HG03460 (cell line): ENCODE measurements at regions not wholly inside any gene's neighbourhood (a gene's known extent, or its start where the extent isn't known, plus 50 kb on each side); places are given as distances from the start of the nearest gene placed in this dataset.

Source experiments
- ATAC-seq: cut with Tn5 transposase; IDR thresholded peaks from one replicate; pipeline ENCODE4 v1.9.1; 2021; ENCODE audit not compliant: unreplicated experiment

DNA sequence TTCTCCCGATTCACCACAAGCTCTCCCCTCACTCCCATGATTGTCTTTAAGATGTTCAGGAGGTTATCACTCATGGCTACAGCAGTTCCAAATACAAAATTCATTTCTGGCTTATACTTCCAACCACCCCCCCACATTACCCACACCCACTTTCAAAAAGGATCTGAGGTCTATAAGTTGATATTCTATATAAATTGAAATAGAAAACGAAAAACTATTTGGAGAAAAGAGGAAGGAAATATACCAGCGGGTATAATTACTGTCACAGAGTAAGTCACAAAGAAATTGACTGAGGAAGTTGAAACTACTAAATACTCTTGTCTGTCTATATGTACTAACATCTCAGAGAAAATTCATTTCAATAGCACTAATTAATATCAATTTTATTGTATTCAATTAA lies 112.7 kb upstream of the TNFAIP3 start:
- ATAC-seq = peak; percentile 78

DNA sequence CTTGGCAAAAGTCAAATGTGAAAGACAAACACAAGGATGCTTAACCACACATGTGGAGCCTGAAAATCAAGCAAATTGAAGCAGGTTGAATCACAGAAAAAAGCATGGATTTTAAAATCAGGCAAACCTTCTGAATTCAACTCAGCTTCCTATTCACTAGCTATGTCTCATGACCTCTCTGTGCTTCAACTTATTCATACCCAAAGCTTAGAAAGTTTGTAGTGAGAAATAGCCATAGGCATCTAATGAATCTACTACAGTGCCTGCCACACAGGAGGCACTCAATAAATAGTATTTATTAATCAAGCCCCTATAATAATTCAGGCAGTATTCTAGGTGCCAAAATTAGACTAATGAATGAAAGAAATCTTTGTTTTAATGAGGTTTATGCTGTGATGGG lies 112.2 kb upstream of the TNFAIP3 start:
- peak; percentile 13 for ATAC-seq

DNA sequence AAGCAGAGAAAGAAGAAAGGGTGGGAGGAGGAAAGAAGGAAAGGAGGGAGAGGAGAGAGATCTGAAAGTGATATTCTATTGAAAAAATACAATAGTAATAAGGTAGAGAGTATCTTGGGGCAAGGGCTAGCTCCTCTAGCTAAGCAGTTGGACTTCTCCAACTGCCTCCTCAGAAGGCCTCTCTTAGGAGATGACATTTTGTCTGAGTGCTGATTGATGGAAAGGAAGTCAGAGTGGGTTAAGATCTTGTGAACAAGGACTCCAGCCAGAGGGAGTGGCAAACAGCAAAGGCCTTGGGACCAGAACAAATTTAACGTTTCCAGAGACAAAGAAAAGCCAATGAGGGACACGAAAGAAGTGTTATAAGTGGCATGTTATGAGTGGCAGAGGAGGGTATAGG lies 111.8 kb upstream of the TNFAIP3 start:
- no peak for ATAC-seq

DNA sequence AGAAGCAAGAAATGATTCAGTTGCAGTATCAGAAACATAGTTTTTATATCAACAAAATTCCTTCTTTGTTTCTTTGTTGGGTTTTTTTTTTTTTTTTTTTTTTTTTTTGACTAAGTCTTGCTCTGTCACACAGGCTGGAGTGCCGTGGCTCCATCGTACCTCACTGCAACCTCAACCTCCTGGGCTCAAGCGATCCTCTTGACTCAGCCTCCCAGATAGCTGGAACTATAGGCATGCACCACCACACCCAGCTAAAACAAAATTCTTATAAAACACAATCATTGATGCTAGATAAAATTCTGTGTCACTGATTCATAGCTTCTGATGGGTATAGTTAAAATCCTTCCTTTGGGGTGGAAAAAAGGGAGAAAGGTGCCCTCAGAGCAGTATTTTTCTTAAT lies 110.3 kb upstream of the TNFAIP3 start:
- ATAC-seq = no peak

DNA sequence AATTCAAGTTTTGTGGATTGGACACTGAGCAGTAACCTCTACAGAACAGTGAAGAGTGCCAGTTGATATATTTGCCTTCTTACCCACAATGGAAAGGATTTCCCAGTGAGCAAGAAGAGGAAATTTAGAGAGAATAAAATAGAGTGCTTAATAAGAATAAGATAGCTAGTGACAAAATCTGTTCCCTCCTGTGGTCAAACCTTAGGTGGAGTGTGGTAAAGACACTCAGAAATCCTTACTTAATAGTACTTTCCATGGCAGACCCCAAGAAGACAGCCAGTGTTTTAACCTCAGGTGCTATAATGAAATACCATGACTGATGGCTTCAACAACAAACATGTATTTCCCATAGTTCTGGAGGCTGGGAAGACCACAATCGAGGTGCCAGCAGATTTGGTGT lies 108.4 kb upstream of the TNFAIP3 start:
- ATAC-seq = no peak

DNA sequence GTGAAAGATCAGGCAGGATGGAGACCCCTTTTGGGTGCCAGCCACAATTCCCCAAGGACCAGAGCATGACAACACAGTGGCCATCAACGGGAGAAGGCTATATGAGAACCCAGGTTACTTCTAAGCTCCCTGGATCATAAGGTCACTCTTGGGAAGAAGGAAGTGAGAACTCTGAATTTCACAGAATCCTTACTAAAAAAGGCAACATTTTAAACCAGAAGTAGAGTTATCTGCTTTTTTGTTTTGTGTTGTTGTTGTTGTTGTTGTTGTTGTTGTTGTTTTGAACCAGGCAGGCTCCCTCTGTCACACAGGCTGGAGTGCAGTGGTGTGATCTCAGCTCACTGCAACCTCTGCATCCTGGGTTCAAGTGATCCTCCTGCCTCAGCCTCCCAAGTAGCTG lies 107.4 kb upstream of the TNFAIP3 start:
- no peak for ATAC-seq

DNA sequence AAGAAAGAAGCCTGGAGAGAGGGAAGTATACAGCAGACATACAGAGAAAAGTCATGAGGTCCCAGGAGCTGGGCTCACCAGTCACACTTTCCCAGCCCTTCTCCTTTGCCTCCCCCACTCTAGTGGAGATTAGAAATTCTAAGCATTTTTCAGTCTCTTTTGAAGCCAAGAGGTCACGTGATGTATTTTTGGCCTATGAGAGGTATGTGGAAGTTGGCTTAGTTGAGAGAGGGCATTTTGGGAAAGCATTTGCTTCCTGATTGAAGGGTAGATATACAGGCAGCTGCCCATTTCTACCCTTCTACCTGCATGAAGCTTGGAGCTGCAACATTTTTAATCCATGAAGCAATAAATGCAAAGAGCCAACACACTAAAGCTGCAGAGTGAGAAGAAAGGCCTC lies 106.0 kb upstream of the TNFAIP3 start:
- no peak for ATAC-seq

DNA sequence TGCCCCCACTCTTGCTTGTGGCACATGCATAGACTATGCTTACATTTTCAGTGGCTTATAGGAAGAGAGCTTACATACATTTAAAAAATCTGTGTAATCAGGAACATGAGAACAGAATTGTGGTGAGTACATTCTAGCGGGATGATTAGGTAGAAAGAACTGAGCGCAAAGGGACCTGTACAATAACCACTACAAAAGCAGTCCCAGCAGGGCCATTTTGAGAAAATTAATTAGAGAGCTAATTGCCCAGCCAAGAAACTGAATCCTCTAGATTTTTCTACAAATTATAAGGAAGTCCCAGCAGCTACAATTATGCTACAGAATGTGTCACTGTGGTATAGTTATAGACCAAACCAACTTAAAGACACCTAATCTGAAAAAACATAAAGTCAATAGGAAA lies 105.6 kb upstream of the TNFAIP3 start:
- ATAC-seq = no peak

DNA sequence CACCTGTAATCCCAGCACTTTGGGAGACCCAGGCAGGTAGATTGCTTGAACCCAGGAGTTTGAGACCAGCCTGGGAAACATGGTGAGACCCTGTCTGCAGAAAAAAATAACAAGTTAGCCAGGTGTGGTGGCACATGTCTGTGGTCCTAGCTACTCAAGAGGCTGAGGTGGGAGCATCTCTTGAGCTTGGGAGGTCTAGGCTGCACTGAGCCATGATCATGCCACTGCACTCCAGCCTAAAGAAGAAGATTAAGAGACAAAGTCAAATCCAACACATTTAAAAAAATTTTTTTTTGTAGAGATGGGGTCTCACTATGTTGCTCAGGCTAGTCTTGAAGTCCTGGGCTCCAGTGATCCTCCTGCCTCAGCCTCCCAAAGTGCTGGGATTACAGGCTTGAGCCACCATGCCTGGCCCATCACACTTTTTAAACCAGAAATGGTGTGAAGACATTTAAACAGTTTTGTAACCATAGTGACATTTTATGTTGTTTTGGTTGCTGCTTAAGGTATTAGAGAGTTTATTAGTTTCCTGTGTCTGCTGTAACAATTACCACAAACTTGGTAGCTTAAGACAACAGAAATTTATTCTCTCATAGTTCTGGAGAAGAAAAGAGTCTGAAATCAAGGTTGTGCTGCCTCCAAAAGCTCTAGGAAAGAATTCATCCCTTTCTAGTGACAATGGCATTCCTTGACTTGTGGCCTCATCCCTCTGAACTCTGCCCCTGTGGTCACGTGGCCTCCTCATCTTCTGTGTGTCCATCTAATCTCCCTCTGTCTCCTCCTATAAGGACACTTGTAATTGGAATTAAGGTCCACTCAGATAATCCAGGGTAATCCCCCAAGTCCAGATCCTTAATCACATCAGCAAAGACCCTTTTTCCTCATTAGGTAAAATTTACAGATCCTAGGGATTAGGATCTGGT lies 104.6 kb upstream of the TNFAIP3 start:
- ATAC-seq = no peak

DNA sequence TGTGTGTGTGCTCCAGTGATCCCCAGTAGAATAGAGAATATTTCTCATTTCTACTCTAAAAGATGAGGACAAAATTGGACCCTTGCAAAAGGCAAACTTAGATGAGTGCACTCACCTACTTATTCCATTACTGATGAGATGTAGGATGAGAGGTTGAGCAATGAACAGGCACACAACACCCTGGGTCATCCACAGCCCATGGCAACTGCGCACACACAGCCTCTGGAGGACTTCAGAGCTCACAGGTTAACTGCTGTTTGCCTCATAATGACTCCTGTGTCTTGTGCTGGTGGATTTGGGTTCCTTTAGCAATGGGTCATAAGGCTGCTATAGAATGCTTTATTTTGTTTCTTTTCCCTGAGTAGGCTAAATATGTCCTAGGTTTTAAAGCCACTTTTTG lies 103.6 kb upstream of the TNFAIP3 start:
- no peak for ATAC-seq

DNA sequence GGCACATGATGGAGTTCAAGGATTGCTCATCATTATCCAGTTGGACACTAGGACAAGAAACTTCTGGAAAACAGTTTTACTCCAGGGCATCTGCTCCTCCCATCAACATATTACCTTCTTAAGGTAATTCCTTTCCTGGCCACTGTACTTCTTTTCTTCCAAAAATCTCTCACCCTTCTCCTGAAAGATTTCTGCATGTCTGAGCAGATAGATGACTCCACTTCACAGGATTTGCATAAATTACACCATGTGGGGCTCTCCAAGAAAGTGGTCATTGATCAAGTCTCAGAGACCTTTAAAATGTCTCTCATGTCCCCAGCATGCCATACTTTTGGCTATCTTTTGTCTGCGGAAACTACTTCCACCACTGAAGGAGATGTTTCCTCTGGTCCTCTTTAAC lies 103.2 kb upstream of the TNFAIP3 start:
- ATAC-seq = no peak

DNA sequence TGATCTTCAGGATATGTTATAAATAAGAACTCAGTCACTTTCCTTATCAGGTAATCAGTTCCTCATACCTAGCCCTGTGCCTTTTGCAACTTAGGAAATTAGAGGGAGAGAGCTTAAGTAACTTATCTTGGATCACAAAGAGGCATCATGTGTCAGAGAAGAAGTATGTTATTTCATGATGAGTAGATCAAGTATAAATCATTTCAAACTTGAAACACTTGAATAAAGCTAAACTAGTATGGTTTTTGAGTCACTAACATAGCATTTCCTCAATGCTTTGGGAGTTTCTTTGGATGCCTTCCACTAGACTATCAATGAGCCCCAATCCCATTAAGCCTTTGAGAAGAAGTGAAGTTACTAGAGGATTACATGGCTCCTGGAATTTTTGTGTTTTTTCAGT lies 102.6 kb upstream of the TNFAIP3 start:
- ATAC-seq = no peak

DNA sequence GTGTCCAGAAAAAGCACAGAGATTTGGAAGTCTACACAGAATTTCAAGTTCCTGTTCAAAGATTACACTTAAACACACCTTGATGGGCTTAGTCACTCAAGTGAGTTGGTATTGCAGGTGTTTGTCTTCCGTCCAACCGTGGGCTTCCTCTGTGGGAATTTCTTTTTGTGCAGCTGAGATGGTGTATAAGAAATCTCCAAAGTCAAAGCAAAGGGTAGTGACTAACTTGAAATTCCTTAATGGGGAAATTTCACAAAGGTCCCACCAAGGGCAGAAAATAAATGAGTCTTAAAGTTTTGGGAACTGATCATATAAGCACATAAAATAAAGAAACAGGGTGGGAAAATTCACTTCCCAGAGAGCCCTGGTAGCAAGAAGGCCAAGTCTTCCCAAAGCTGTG lies 102.0 kb upstream of the TNFAIP3 start:
- ATAC-seq = no peak

DNA sequence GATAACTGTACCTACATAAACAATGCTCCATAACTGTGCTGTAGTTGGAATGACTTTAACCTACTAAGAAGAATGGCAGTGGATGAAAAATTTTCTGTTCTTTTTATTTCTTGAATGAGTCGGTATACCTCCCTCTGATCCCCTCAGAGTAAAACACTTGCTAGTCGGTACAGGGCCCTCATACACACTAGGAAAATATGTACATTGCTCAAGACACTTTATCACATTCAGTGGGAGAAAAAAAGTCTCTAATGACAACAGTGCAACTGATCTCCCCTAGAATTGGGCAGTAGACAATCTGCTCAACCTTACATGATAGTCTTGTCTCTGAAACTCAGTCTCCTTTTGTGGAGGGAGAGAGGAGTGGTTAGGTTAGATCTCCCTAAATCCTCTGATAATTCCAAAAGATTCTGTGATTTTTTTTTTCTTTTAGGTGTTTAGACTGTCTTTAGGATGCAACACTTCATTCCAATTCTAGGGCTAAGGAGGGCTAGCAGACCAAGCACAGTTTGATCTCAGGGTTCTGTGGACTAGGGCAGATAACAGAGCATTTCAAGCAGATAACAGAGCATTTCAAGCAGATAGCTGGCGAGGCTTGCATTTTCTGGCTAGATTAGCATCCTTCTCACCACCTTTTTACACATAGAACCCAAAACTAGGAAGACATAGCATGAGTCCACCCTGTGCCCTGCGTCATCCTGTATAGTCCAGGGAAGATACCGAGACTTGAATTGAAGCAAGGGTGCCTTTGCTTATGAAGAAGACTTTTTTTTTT lies 100.3 kb upstream of the TNFAIP3 start:
- no peak for ATAC-seq

DNA sequence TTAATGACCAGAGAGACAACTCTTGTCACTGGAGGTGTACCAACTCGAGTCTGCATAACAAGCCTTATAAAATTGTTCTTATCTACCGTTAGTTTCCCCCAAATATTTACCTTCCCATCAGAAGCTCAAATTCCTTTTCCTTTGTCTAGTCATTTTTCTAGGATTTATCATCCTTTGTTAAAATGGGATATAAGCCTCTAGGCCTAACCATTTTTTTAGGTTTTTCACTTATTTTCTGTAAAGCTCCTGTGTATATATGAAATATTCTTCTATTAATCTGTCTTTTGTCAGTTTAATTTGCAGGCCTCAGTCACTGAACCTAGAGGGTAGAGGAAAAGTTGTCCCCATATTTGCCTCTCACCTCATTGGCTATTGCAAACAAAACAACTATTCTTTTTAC lies 99.6 kb upstream of the TNFAIP3 start:
- ATAC-seq = no peak

DNA sequence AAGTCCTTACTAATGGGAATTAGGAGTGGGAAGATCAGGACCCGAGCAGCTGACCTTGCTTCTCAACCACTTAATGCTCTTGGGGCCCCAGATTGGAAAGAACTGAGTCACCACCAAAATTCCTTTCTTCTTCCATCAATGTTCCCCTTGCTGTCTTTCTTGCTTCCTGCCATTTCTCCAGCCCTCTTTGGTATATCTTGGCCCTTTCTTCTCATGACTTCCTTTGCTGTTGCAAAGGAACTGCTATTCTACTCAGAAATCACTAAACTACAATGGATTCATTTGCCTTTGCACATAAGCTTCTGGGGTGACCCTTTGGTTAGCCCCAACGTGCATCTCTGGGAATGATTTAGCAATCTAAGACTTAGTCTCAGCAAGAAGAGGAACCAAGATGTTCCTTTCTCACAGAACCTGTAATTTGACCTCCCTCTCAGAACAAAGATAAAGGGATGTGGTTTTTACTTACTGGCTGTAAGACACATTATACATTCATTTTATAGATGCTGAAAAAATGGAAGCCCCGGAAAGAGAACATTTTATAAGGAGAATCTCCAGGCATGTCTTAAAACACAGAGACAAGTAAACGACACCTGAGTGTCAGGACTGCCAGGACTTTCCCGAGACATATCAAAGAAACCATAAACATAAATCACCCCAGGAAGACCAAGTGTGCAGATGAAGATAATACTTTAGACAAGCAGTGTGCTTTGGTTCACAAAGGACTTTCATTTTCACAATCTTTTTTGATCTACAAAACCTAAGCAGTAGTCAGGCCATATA lies 99.0 kb upstream of the TNFAIP3 start:
- peak; percentile 75 for ATAC-seq

DNA sequence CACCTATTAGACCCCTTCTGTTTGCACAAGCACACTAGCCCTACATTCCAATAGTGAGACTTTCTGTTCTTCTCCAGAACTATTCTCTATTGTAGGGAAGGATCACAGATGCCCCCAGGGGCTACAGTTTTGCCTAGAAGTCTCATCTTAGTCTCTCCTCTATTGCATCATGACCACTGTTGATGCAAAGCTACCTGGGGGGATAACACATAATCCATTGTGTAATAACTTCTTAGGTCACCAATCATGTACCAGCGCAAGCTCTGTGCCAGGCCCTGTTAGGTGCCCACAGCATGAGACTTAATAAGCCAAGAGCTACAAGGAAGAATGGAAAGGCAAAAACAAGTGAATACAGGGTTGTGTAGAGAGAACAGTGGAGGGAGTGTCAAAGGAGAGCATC lies 98.1 kb upstream of the TNFAIP3 start:
- no peak for ATAC-seq

DNA sequence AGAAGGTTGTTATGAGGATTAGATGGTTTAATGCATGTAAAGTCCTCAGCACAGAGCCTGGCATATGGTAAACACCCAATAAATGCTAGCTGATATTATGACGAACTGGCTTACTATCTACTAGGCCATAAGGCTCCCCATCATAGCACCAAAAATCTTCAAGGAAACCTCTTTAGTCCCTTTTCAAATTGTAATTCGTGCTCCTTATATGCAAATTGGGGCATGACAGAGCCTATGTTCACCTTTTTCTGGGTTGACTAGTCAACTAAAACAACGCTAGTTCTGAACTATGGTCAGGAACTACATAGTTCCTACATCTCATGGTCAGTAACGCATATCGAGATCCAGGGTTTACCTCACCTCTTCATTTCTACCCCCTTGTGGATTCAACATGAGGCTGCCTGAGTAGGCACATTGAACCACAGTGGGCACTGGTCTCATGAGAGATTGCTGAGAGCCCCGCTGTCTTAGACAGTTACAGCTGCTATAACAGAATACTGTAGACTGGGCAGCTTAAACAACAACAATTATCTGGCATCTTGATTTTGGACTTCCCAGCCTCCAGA lies 97.2 kb upstream of the TNFAIP3 start:
- peak; percentile 30 for ATAC-seq

DNA sequence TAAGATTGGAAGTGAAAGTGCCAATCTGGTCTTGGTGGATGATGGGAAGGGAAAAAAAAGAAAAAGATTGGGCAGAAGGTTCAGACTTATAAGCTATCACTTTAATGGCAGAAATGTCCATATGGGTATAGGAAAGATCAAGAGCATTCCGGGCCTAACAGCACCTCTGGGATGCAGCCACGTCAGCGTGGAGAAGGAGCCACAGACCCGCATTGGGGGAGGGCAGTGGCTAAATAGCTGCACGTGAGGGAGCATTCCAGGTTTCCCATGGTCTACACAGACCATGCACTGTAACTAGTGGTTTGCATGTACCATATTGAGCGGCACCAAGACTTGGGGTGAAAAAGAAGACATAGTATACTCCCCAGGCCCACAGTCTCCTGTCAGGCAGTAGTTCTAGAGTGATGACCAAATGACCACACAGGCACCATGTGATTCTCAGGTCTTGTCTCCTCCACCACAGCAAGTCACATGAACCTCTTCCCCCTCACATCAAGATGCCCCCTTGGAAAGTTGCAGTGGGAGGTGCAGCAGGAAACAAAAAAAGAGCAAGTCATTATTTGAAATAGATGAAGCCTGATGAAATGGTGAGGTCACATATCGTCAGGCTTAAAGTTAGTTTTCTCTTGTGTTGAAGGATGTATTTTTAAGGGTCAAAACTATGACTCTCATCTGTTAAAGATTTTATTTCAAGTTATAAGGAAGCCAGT lies 94.4 kb upstream of the TNFAIP3 start:
- ATAC-seq = no peak

DNA sequence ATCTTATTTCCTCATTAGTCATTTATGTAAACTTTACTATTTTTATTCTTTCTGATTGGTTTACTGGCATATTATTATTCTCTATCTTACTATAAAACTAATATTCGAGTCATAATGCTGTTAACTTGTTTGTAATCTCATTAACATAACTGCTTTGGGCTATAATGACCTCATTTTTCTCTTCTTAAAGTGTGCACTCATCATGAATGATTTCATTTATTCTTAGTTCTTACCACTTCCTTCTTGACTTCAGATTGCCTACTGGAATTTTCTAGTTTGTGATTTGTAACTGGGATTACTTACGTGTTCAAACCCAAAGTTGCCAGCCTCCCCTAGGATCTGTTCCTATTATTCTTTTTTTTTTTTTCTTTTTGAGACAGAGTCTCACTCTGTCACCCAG lies 91.8 kb upstream of the TNFAIP3 start:
- no peak for ATAC-seq

DNA sequence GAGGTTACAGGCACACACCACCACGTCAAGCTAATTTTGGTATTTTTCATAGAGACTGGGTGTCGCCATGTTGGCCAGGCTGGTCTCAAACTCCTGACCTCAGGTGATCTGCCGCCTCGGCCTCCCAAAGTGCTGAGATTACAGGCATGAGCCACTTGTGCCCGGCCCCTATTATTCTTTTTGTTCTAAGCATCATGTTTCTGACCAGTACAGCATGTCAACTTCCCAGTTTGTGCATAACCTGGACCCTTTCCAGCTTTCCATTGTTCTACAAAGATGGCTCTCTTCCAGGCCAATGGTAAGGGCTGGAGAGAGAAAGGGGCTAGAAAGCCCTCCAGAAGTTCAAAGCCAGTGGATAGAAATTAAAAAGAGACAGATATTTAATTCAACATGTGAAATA lies 91.3 kb upstream of the TNFAIP3 start:
- ATAC-seq = no peak
